ENCODE measurements at regions not wholly inside any gene's neighbourhood (a gene's known extent, or its start where the extent isn't known, plus 50 kb on each side); places are given as distances from the start of the nearest gene placed in this dataset.

GRCh38 chr15:47950447-47950846 is 170.3 kb upstream of the SLC24A5 start:
- no peak for DNase-seq

- no peak for DNase-seq
Measured at GRCh38 chr15:47951781-47952180, 169.0 kb upstream of the SLC24A5 start.

GRCh38 chr15:47954196-47954595 is 166.6 kb upstream of the SLC24A5 start:
- no peak for DNase-seq

- DNase-seq, result no peak
Measured at GRCh38 chr15:47955021-47955420, 165.8 kb upstream of the SLC24A5 start.

GRCh38 chr15:47959617-47960413 is 161.0 kb upstream of the SLC24A5 start:
- DNase-seq, result no peak

- no peak for DNase-seq
Measured at GRCh38 chr15:47961401-47962090, 159.2 kb upstream of the SLC24A5 start.

- DNase-seq, result no peak
Measured at GRCh38 chr15:47963265-47963664, 157.5 kb upstream of the SLC24A5 start.

- no peak for DNase-seq
Measured at GRCh38 chr15:47964229-47964628, 156.6 kb upstream of the SLC24A5 start.

- no peak for DNase-seq
Measured at GRCh38 chr15:47965297-47965696, 155.5 kb upstream of the SLC24A5 start.

GRCh38 chr15:47968593-47968992 is 152.2 kb upstream of the SLC24A5 start:
- DNase-seq, result no peak

GRCh38 chr15:47971637-47972036 is 149.2 kb upstream of the SLC24A5 start:
- no peak for DNase-seq

- DNase-seq, result no peak
Measured at GRCh38 chr15:47972738-47973137, 148.1 kb upstream of the SLC24A5 start.

- DNase-seq, result no peak
Measured at GRCh38 chr15:47974724-47975123, 146.1 kb upstream of the SLC24A5 start.

GRCh38 chr15:47975427-47975826 is 145.4 kb upstream of the SLC24A5 start:
- no peak for DNase-seq

- DNase-seq, result no peak
Measured at GRCh38 chr15:47983533-47983932, 137.3 kb upstream of the SLC24A5 start.

GRCh38 chr15:47985568-47985967 is 135.2 kb upstream of the SLC24A5 start:
- DNase-seq, result no peak

GRCh38 chr15:47987461-47987860 is 133.3 kb upstream of the SLC24A5 start:
- DNase-seq, result no peak

- DNase-seq, result no peak
Measured at GRCh38 chr15:47987908-47988532, 132.8 kb upstream of the SLC24A5 start.

GRCh38 chr15:47988564-47988963 is 132.2 kb upstream of the SLC24A5 start:
- no peak for DNase-seq

- no peak for DNase-seq
Measured at GRCh38 chr15:47990821-47991220, 130.0 kb upstream of the SLC24A5 start.

GRCh38 chr15:47991357-47991756 is 129.4 kb upstream of the SLC24A5 start:
- no peak for DNase-seq

- no peak for DNase-seq
Measured at GRCh38 chr15:47993051-47993450, 127.7 kb upstream of the SLC24A5 start.

GRCh38 chr15:47997195-47998080 is 123.4 kb upstream of the SLC24A5 start:
- DNase-seq, result no peak

Data from T1000 (cell line).